CD4-positive, alpha-beta T cell treated with Interleukin-6 at 100 ng/mL for 8 hours (primary cell): ENCODE measurements at regions not wholly inside any gene's neighbourhood (a gene's known extent, or its start where the extent isn't known, plus 50 kb on each side); places are given as distances from the start of the nearest gene placed in this dataset.
"Not testable (repeated sequence)": the region's sequence is repeated elsewhere in the genome, so short reads cannot be mapped to it uniquely, and the experiment has no call there.

Source experiments
- DNase-seq: peaks from one replicate; pipeline ENCODE4 v3.0.0-alpha.2; 2020; ENCODE audit warnings: mixed read lengths, low spot score

GRCh38 chrX:122913134-122913533 is 270.9 kb upstream of the GRIA3 start:
- DNase-seq, result no peak

GRCh38 chrX:122913764-122914163 is 270.3 kb upstream of the GRIA3 start:
- no peak for DNase-seq

GRCh38 chrX:122914256-122914655 is 269.8 kb upstream of the GRIA3 start:
- no peak for DNase-seq

GRCh38 chrX:122934131-122934530 is 249.9 kb upstream of the GRIA3 start:
- DNase-seq, result no peak

- DNase-seq, result no peak
Observed at GRCh38 chrX:122940199-122940598, 243.9 kb upstream of the GRIA3 start.

GRCh38 chrX:122941806-122942205 is 242.3 kb upstream of the GRIA3 start:
- no peak for DNase-seq

- DNase-seq, result no peak
Observed at GRCh38 chrX:122943918-122944317, 240.2 kb upstream of the GRIA3 start.

GRCh38 chrX:122945328-122945727 is 238.8 kb upstream of the GRIA3 start:
- no peak for DNase-seq

GRCh38 chrX:122972604-122973003 is 211.5 kb upstream of the GRIA3 start:
- DNase-seq, result no peak

- DNase-seq, result no peak
Observed at GRCh38 chrX:122982521-122982920, 201.6 kb upstream of the GRIA3 start.

- DNase-seq, result not testable (repeated sequence)
Observed at GRCh38 chrX:123002844-123003243, 181.2 kb upstream of the GRIA3 start.

- DNase-seq, result no peak
Observed at GRCh38 chrX:123013141-123013540, 170.9 kb upstream of the GRIA3 start.

- no peak for DNase-seq
Observed at GRCh38 chrX:123036401-123036800, 147.7 kb upstream of the GRIA3 start.

- no peak for DNase-seq
Observed at GRCh38 chrX:123049071-123049625, 134.9 kb upstream of the GRIA3 start.

- DNase-seq, result no peak
Observed at GRCh38 chrX:123060986-123061385, 123.1 kb upstream of the GRIA3 start.

- no peak for DNase-seq
Observed at GRCh38 chrX:123064053-123064452, 120.0 kb upstream of the GRIA3 start.

- no peak for DNase-seq
Observed at GRCh38 chrX:123072686-123073385, 111.2 kb upstream of the GRIA3 start.

GRCh38 chrX:123075947-123076561 is 108.0 kb upstream of the GRIA3 start:
- DNase-seq, result no peak

GRCh38 chrX:123077631-123078030 is 106.4 kb upstream of the GRIA3 start:
- DNase-seq, result no peak

- DNase-seq, result no peak
Observed at GRCh38 chrX:123080065-123080464, 104.0 kb upstream of the GRIA3 start.

GRCh38 chrX:123081776-123082175 is 102.3 kb upstream of the GRIA3 start:
- DNase-seq, result no peak

GRCh38 chrX:123083924-123084323 is 100.2 kb upstream of the GRIA3 start:
- no peak for DNase-seq

GRCh38 chrX:123084797-123085196 is 99.3 kb upstream of the GRIA3 start:
- no peak for DNase-seq
